Progenitor cell of endocrine pancreas (in vitro differentiated cells): ENCODE measurements at regions not wholly inside any gene's neighbourhood (a gene's known extent, or its start where the extent isn't known, plus 50 kb on each side); places are given as distances from the start of the nearest gene placed in this dataset.

Source experiments
- DNase-seq: peaks from one replicate; pipeline ENCODE4 v3.0.0; 2021; ENCODE audit warnings: low spot score; ENCODE audit not compliant: unreplicated experiment
- H3K27ac Mint-ChIP-seq: 2 replicates; pipeline ENCODE4 v1.8.0; 2021; ENCODE audit warnings: mild to moderate bottlenecking, moderate library complexity, mixed read lengths
- H3K27me3 Mint-ChIP-seq: 2 replicates; pipeline ENCODE4 v1.8.0; 2021; ENCODE audit warnings: mixed read lengths
- H3K36me3 Mint-ChIP-seq: 2 replicates; pipeline ENCODE4 v1.8.0; 2022; ENCODE audit warnings: mixed read lengths; ENCODE audit not compliant: insufficient read depth
- H3K4me1 Mint-ChIP-seq: 2 replicates; pipeline ENCODE4 v1.8.0; 2021; ENCODE audit warnings: low read depth, mixed read lengths
- H3K4me3 Mint-ChIP-seq: 2 replicates; pipeline ENCODE4 v1.8.0; 2021; ENCODE audit warnings: low read depth, mild to moderate bottlenecking, moderate library complexity, mixed read lengths
- H3K9me3 Mint-ChIP-seq: 2 replicates; pipeline ENCODE4 v1.8.0; 2021; ENCODE audit warnings: low read depth, mixed read lengths
- CTCF ChIP-seq: fragments of 200-600 bp; sonication (generic); IDR thresholded peaks from one replicate; pipeline ENCODE4 v1.5.0; 2021; ENCODE audit warnings: antibody characterized with exemption, mild to moderate bottlenecking; ENCODE audit not compliant: unreplicated experiment

GRCh38 chr9:13769006-13769405, 489.5 kb upstream of the MPDZ start:
- no peak for TF ChIP-seq CTCF
- no peak for DNase-seq
- no peaks in the 10 kb centered on the region for H3K36me3 Mint-ChIP-seq
- no peak overlapping the region for H3K27ac Mint-ChIP-seq
- H3K27me3 Mint-ChIP-seq: no peaks in the 10 kb centered on the region
- H3K9me3 Mint-ChIP-seq: no peaks in the 10 kb centered on the region
- no peak overlapping the region for H3K4me3 Mint-ChIP-seq
- H3K4me1 Mint-ChIP-seq: no peaks in the 10 kb centered on the region

GRCh38 chr9:13762209-13762608, 482.7 kb upstream of the MPDZ start:
- H3K27ac Mint-ChIP-seq: no peak overlapping the region
- no peak for TF ChIP-seq CTCF
- H3K4me3 Mint-ChIP-seq: no peak overlapping the region
- H3K4me1 Mint-ChIP-seq: no peaks in the 10 kb centered on the region
- no peak for DNase-seq
- no peaks in the 10 kb centered on the region for H3K9me3 Mint-ChIP-seq
- no peaks in the 10 kb centered on the region for H3K27me3 Mint-ChIP-seq
- no peaks in the 10 kb centered on the region for H3K36me3 Mint-ChIP-seq

GRCh38 chr9:13759551-13759950, 480.1 kb upstream of the MPDZ start:
- DNase-seq: no peak
- Mint-ChIP-seq H3K4me3 (no peak overlapping the region), H3K27me3 (no peaks in the 10 kb centered on the region), H3K9me3 (no peaks in the 10 kb centered on the region), H3K36me3 (no peaks in the 10 kb centered on the region), H3K4me1 (no peaks in the 10 kb centered on the region), H3K27ac (no peak overlapping the region)
- TF ChIP-seq CTCF: no peak

GRCh38 chr9:13758936-13759335, 479.4 kb upstream of the MPDZ start:
- H3K4me1 Mint-ChIP-seq: no peaks in the 10 kb centered on the region
- H3K36me3 Mint-ChIP-seq: no peaks in the 10 kb centered on the region
- no peak for TF ChIP-seq CTCF
- H3K27me3 Mint-ChIP-seq: no peaks in the 10 kb centered on the region
- no peak for DNase-seq
- no peak overlapping the region for H3K4me3 Mint-ChIP-seq
- no peak overlapping the region for H3K27ac Mint-ChIP-seq
- no peaks in the 10 kb centered on the region for H3K9me3 Mint-ChIP-seq

GRCh38 chr9:13756943-13757342, 477.5 kb upstream of the MPDZ start:
- Mint-ChIP-seq H3K36me3 (no peaks in the 10 kb centered on the region), H3K27me3 (no peaks in the 10 kb centered on the region), H3K4me3 (no peak overlapping the region), H3K27ac (no peak overlapping the region), H3K9me3 (no peaks in the 10 kb centered on the region), H3K4me1 (peaks cover 3% of the 10 kb centered on the region)
- DNase-seq: no peak
- no peak for TF ChIP-seq CTCF

GRCh38 chr9:13755551-13755950, 476.1 kb upstream of the MPDZ start:
- no peaks in the 10 kb centered on the region for H3K36me3 Mint-ChIP-seq
- no peaks in the 10 kb centered on the region for H3K9me3 Mint-ChIP-seq
- no peak for TF ChIP-seq CTCF
- H3K4me1 Mint-ChIP-seq: peaks cover 3% of the 10 kb centered on the region
- no peak overlapping the region for H3K27ac Mint-ChIP-seq
- DNase-seq: no peak
- no peaks in the 10 kb centered on the region for H3K27me3 Mint-ChIP-seq
- H3K4me3 Mint-ChIP-seq: no peak overlapping the region
